ENCODE measurements at regions not wholly inside any gene's neighbourhood (a gene's known extent, or its start where the extent isn't known, plus 50 kb on each side); places are given as distances from the start of the nearest gene placed in this dataset.
"Not testable (repeated sequence)": the region's sequence is repeated elsewhere in the genome, so short reads cannot be mapped to it uniquely, and the experiment has no call there.

- no peak for DNase-seq
Observed at GRCh38 chr4:138790706-138791340, 224.8 kb upstream of the NOCT start.

- no peak for DNase-seq
Observed at GRCh38 chr4:138789796-138790195, 225.8 kb upstream of the NOCT start.

- DNase-seq = no peak
Observed at GRCh38 chr4:138788857-138789256, 226.7 kb upstream of the NOCT start.

- no peak for DNase-seq
Observed at GRCh38 chr4:138788267-138788790, 227.3 kb upstream of the NOCT start.

GRCh38 chr4:138779761-138780160 is 235.8 kb upstream of the NOCT start:
- DNase-seq = not testable (repeated sequence)

- DNase-seq = peak; percentile 59 to 61
Observed at GRCh38 chr4:138775890-138776289, 239.7 kb upstream of the NOCT start.

GRCh38 chr4:138775489-138775888 is 240.1 kb upstream of the NOCT start:
- no peak for DNase-seq

- no peak for DNase-seq
Observed at GRCh38 chr4:138774940-138775339, 240.6 kb upstream of the NOCT start.

- DNase-seq = not testable (repeated sequence)
Observed at GRCh38 chr4:138774125-138774524, 241.5 kb upstream of the NOCT start.

GRCh38 chr4:138773321-138773720 is 242.3 kb upstream of the NOCT start:
- DNase-seq = no peak

GRCh38 chr4:138772366-138772765 is 243.2 kb upstream of the NOCT start:
- DNase-seq = no peak

GRCh38 chr4:138770818-138771217 is 244.8 kb upstream of the NOCT start:
- DNase-seq = no peak

- DNase-seq = no peak
Observed at GRCh38 chr4:138766332-138766731, 249.2 kb upstream of the NOCT start.

GRCh38 chr4:138765442-138765841 is 250.1 kb upstream of the NOCT start:
- no peak for DNase-seq

- no peak for DNase-seq
Observed at GRCh38 chr4:138761638-138762220, 253.9 kb upstream of the NOCT start.

GRCh38 chr4:138759554-138759902 is 256.1 kb upstream of the NOCT start:
- no peak for DNase-seq

GRCh38 chr4:138758876-138759553 is 256.6 kb upstream of the NOCT start:
- no peak for DNase-seq

- no peak for DNase-seq
Observed at GRCh38 chr4:138758196-138758595, 257.4 kb upstream of the NOCT start.

GRCh38 chr4:138757432-138757831 is 258.1 kb upstream of the NOCT start:
- no peak for DNase-seq

GRCh38 chr4:138756519-138756918 is 259.1 kb upstream of the NOCT start:
- no peak for DNase-seq

- no peak for DNase-seq
Observed at GRCh38 chr4:138751309-138751708, 264.3 kb upstream of the NOCT start.

- no peak for DNase-seq
Observed at GRCh38 chr4:138749303-138749702, 266.3 kb upstream of the NOCT start.

GRCh38 chr4:138741766-138742377 is 273.7 kb upstream of the NOCT start:
- no peak for DNase-seq

Data from inflammatory macrophage (primary cell).